Mucosa of descending colon (tissue), 3 donors: ENCODE measurements at regions not wholly inside any gene's neighbourhood (a gene's known extent, or its start where the extent isn't known, plus 50 kb on each side); places are given as distances from the start of the nearest gene placed in this dataset.

Experiments used
- ATAC-seq: fragments of 200-7000 bp; cut with Tn5 transposase; one replicate; pipeline ENCODE4 v1.9.1; 2020; ENCODE audit warnings: mild to moderate bottlenecking, moderate library complexity
- DNase-seq, 3 donors: peaks; one replicate each; pipeline ENCODE4 v3.0.0-alpha.2; 2020
- H3K36me3 ChIP-seq: fragments of 200-600 bp; one replicate; pipeline ENCODE4 v1.8.0; 2021; ENCODE audit warnings: low read depth, mild to moderate bottlenecking
- H3K4me1 ChIP-seq: fragments of 200-600 bp; one replicate; pipeline ENCODE4 v1.8.0; 2021; ENCODE audit warnings: low read depth, mild to moderate bottlenecking
- H3K4me3 ChIP-seq: fragments of 200-600 bp; one replicate; pipeline ENCODE4 v1.8.0; 2021; ENCODE audit warnings: mild to moderate bottlenecking
- H3K9me3 ChIP-seq: fragments of 200-600 bp; one replicate; pipeline ENCODE4 v1.8.0; 2021; ENCODE audit warnings: mild to moderate bottlenecking
- intact Hi-C, 2 donors: fragments of 100-400 bp; cut with DNase I in 1 of 2; cut with micrococcal nuclease in 1 of 2; formaldehyde crosslinking; loops; one replicate each; pipeline versions ENCODE4 v1.11.0 to v1.11.1; 2022; cut with DNase I, micrococcal nuclease
- TF ChIP-seq, protein P1 (sequence below): fragments of 200-600 bp; IDR thresholded peaks from one replicate; pipeline ENCODE4 v1.8.0; 2022; ENCODE audit warnings: antibody characterized with exemption, mild to moderate bottlenecking
- donor health status: DM: no; HTN: no; CAD: no; lungs with moderate emphysema.
- donor health status: DM: no; HTN: no; CAD: no.
- donor health status: DM: no; HTN: yes; CAD: no.

DNA sequence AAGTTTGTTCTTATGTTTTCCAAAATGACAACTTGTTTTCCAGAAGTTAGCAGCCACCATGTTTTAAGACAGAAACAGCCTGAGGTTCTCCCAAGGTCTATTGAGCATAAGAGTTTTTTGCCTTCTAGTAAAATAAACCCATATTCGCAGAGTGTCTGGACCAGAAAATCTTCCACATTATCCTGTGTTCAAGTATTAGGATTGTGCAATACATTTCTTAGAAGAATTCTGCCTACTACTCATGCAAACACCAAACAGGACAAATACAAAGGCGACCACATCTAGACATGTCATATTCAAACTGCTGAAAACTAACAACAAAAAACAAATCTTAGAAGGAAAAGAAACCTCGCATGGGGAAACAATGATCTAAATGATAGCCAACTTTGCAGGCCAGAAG, 145.4 kb upstream of the AHI1 start:
- intact Hi-C loops: no loop called here
- ATAC-seq: no peak
- Histone ChIP-seq H3K4me1 (no peaks in the 10 kb centered on the region), H3K36me3 (no peaks in the 10 kb centered on the region), H3K9me3 (no peaks in the 10 kb centered on the region), H3K4me3 (no peak overlapping the region)
- TF ChIP-seq, protein P1, sequence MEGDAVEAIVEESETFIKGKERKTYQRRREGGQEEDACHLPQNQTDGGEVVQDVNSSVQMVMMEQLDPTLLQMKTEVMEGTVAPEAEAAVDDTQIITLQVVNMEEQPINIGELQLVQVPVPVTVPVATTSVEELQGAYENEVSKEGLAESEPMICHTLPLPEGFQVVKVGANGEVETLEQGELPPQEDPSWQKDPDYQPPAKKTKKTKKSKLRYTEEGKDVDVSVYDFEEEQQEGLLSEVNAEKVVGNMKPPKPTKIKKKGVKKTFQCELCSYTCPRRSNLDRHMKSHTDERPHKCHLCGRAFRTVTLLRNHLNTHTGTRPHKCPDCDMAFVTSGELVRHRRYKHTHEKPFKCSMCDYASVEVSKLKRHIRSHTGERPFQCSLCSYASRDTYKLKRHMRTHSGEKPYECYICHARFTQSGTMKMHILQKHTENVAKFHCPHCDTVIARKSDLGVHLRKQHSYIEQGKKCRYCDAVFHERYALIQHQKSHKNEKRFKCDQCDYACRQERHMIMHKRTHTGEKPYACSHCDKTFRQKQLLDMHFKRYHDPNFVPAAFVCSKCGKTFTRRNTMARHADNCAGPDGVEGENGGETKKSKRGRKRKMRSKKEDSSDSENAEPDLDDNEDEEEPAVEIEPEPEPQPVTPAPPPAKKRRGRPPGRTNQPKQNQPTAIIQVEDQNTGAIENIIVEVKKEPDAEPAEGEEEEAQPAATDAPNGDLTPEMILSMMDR: no peak
- DNase-seq: no peak

DNA sequence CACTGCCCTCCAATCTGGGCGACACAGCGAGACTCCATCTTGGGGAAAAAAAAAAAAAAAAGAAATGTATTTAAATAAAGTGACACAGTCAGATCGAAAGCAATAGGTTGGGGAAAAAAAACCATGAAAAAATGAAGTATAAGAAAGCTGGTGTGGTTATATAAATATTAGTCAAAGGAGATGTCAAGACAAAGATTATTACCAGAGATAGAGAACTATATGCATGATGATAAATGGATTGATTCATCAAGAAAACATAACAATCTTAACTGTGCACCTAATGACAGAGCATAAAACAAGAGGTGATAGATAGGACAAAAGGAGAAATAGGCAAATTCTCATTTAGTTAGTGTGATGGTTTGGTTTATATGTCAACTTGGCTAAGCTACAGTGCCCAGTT, 146.9 kb upstream of the AHI1 start:
- intact Hi-C loops: no loop called here
- DNase-seq: no peak
- TF ChIP-seq, protein P1: no peak
- no peaks in the 10 kb centered on the region for H3K9me3 ChIP-seq
- H3K4me3 ChIP-seq: no peak overlapping the region
- H3K36me3 ChIP-seq: no peaks in the 10 kb centered on the region
- no peaks in the 10 kb centered on the region for H3K4me1 ChIP-seq
- ATAC-seq: no peak

DNA sequence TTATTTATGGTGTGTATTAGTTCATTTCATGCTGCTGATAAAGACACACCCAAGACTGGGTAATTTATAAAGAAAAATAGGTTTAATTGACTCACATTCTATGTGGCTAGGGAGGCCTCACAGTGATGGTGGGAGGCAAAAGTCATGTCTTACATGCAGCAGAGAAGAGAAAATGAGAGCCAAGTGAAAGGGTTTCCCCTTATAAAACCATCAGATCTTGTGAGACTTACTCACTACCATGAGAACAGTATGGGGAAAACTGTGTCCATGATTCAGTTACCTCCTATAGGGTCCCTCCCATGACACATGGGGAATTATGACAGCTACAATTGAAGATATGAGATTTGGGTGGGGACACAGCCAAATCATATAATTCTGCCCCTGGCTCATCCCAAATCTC, 150.0 kb upstream of the AHI1 start:
- H3K4me1 ChIP-seq: no peaks in the 10 kb centered on the region
- no peaks in the 10 kb centered on the region for H3K9me3 ChIP-seq
- intact Hi-C loops: no loop called here
- DNase-seq: no peak
- TF ChIP-seq, protein P1: no peak
- no peaks in the 10 kb centered on the region for H3K36me3 ChIP-seq
- H3K4me3 ChIP-seq: no peak overlapping the region
- no peak for ATAC-seq

DNA sequence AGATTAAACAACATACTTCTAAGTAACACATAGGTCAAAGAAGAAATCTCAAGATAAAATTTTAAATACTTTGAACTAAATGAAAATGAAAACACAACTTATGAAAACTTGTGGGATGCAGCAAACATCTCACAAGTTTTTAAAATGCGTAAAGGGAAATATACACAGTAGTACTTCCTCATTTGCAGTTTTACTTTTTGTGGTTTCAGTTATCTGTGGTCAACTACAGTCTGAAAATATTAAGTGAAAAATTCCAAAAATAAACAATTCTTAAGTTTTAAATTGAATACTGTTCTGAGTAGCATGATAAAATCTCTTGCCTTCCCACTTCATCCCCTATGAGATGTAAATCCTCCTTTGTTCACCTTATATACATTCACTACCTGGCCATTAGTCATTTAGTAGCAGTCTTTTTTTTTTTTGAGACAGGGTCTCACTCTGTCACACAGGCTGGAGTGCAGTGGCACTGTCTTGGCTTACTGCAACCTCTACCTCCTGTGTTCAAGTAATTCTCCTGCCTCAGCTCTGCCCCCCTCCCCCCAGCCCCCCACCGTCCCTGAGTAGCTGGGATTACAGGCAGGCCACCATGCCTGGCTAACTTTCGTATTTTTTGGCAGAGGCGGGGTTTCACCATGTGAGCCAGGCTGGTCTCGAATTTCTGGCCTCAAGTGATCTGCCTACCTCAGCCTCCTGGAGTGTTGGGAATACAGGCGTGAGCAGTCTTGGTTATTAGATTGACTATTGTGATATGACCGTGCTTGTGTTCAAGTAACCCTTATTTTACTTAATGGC, 154.6 kb upstream of the AHI1 start:
- ATAC-seq: no peak

DNA sequence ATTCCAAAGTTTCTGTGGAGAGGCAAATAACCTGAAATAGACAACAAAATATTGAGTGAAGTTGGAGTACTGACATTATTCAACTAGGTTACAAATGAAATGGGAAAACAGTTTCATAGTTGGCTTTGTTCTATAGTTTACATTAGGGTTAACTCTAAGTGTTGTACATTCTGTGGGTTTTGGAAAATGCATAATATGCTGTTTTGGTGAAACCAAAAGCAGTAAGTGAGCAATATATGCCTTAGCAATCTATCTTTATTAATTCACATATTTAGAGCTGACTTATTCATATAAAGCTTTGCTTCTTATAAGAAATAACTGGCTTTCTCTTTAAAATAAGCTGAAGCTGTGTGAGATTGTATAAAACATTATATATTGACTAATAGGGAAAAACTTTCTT, 157.5 kb upstream of the AHI1 start:
- Histone ChIP-seq H3K36me3 (no peaks in the 10 kb centered on the region), H3K9me3 (no peaks in the 10 kb centered on the region), H3K4me3 (no peak overlapping the region), H3K4me1 (no peaks in the 10 kb centered on the region)
- DNase-seq (no peak), ATAC-seq (no peak)
- TF ChIP-seq, protein P1: no peak
- intact Hi-C loops: no loop called here

More for the DNA sequence above, 154.6 kb upstream of the AHI1 start:
- no peak for DNase-seq
- Histone ChIP-seq H3K36me3 (no peaks in the 10 kb centered on the region), H3K4me3 (no peak overlapping the region), H3K9me3 (no peaks in the 10 kb centered on the region), H3K4me1 (no peaks in the 10 kb centered on the region)
- TF ChIP-seq, protein P1: no peak
- intact Hi-C loops: no loop called here

DNA sequence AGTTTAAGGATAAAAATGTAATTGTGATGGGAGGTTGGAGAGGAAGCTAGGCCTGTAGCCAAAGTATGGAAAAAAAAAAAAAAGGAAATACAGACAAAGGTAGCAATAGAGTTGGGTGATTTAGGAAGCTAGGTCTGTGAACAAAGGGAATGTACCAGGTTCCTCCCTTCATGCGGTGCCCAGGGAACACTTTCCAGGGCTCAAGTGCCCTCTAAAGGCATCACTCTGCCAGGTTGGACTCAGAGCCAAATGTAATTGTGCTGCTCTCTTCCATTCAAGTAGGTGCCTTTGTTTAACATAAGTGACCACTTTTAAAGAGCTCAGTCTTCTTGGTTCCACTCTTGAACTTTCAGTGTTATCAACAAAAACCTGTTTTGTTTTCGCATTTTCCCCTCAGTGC, 159.7 kb upstream of the AHI1 start:
- Histone ChIP-seq H3K9me3 (no peaks in the 10 kb centered on the region), H3K4me1 (no peaks in the 10 kb centered on the region), H3K36me3 (no peaks in the 10 kb centered on the region), H3K4me3 (no peak overlapping the region)
- DNase-seq (no peak), ATAC-seq (no peak)
- intact Hi-C loops: no loop called here
- TF ChIP-seq, protein P1: no peak
